ENCODE measurements at regions not wholly inside any gene's neighbourhood (a gene's known extent, or its start where the extent isn't known, plus 50 kb on each side); places are given as distances from the start of the nearest gene placed in this dataset.

DNA sequence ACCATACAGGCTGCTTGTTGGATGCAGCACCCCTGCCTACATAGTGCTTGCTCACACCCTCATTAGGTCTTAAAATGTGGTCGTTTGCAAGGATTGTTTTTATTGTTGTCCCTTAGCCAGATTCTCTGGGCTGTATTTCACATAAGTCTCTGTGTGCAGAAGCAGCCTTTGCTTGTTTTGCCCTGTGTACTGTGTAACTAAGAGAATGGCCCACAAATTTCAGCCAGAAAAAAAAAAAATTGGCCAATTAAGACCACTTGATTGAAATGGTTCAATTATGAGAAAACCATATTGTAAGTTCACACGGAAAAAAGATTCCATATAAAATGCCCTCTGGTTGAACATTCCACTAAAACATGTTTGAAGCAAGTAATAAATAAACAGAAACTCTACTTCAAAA, 377.1 kb upstream of the SOX11 start:
- no peak for DNase-seq

DNA sequence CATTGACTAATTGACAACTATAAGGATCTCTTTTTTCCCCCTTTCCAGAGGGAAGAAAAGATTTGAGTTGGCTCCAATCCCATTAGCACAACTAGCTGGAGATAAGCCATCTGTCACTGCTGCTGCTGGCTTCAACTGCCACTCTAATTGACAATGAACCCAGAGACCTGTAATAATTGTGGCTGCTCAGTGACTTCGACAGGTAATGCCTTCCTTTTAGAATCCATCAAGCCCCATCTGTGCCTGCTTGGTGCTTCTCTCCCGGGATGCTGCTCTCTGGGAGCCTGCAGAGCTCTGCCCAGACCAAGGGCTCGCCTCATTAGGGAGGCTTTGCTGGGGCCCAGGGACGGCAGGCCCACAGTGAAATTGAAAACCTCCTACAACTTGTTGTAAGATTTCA, 376.7 kb upstream of the SOX11 start:
- DNase-seq: peak; percentile 64

GRCh38 chr2:5316001-5316490, 376.1 kb upstream of the SOX11 start:
- DNase-seq: no peak

DNA sequence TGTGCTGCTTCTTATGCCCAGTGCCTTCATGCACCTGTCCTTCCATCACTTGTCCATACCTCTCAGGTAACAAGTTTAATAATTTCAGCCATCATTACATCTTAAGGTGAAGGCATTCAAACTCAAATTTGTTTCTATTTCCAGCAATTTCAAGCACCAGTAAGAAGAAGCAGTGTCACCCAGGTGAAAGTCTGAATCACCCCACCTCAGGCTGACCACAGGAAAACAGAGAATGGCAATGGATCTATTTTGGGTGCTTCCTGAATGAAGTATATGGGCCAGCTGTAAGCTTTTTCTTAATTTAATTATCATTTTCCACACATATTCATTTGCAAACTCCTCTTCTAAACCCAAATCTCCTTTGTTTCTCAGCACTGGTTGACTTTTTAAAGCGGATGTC, 372.7 kb upstream of the SOX11 start:
- no peak for DNase-seq

DNA sequence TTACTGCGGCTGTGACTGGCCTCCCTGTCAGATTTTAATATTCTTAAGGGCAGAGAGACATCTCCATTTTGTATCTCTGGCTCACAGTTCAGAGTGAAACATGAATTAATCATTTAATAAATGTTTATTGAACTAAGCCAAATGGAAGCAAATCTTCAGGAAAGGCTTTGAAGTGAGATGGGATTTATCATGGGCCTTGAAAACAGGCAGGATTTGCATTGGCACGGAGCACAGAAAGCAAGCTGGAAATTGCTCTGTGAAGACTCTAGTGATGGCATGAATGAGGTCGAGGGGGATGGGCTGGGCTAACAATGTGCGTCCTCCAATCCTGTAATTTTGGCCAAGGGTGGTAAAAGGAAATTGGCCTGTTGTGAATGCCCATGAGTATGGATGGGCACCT, 369.8 kb upstream of the SOX11 start:
- DNase-seq: no peak

DNA sequence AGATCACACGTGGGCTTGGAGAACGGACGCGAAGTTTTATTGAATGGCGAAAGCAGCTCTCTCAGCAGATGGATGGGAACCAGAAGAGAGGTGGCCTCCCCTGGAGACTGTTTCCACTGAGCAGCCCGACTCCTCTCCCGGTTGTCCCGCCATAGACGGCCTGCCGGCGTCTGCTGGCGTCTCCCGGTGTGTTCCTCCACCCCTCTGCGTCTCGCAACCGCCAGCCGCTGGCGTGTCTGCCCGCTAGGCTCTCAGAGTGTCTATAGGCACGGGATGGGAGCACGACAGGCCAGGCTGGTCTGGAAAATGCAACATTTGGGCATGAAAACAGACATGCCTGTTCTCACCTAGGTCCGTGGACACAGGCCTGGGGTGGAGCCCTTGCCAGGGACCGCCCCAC, 366.7 kb upstream of the SOX11 start:
- no peak for DNase-seq

DNA sequence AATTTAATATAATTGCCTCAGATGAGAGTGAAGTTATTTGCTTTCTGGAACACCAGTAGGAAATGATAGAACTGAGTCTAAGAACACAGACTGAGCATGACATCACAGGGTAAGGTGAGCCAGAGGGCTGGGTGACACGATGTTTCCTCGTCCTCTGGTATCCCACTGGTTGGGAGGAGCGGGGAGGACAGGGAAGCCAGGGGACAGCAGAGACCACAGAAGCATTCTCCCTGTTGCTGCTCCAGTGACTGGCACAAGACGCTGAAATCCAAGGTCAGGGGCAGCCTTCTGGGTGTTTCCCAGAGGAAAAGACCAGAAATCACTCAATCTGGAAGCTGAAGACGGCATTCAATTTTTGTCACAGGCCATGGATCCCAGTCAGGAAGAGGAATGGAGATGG, 363.4 kb upstream of the SOX11 start:
- DNase-seq: no peak

DNA sequence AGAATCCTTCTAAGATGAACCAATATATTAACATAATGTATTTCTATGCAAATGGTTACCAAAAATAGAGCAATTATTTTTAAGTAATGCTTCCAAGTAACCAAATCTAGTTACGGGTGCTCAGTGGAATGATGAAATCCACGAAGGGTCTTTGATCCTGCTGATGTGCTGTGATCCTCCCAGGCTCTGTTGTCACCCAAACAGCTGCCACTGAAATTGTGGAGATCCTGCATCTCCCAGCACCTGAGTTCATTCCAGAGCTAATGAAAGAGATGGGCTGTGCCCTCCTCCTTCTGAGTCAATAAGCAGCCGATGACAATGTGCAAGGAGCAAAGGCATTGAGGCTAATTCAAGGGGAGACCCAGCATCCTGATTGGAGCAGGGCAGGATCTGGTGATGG, 362.4 kb upstream of the SOX11 start:
- no peak for DNase-seq

GRCh38 chr2:5330961-5331360, 361.2 kb upstream of the SOX11 start:
- no peak for DNase-seq

GRCh38 chr2:5332925-5333324, 359.3 kb upstream of the SOX11 start:
- DNase-seq: no peak

GRCh38 chr2:5339473-5339872, 352.7 kb upstream of the SOX11 start:
- no peak for DNase-seq

- DNase-seq: no peak
Observed at GRCh38 chr2:5343785-5344335, 348.3 kb upstream of the SOX11 start.

DNA sequence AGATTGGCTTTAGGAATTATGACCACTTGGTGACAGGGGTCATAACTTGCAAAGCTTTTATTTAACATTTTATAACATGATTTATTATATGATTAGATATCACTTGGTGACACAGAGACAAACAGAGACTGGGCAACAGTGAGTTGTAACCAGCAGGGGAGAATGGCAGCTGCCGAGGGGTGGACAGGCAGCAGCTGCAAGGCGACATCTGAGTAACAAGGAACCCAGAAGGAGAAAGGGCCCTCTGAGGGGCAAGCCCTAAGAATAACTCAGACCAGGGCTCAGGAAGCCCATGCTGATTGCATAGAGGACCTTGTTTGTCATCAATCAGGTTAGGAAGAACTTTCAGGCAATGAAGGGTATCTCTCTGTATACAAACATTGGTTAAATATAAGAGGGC, 339.9 kb upstream of the SOX11 start:
- DNase-seq: no peak

GRCh38 chr2:5353565-5353964, 338.6 kb upstream of the SOX11 start:
- no peak for DNase-seq

- no peak for DNase-seq
Observed at GRCh38 chr2:5359397-5359796, 332.8 kb upstream of the SOX11 start.

DNA sequence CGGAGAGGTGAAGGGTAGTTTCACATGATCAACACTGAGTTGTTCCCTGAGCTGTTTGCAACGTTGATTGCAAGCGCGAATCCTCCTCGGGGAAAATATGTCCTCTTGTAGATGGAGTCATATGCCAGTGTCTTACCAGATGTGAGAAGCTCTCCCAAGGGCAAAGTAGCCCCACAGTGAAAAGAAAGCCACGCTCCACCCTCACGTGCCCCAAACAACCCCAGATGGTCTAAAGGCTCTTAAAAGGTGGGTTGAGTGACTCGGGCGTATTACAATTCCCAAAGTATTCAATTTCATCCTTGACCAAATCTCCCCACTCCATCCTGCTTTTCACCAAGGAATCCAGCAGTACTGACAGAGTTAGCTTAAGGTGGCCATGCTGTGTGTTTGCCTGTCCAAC, 332.1 kb upstream of the SOX11 start:
- DNase-seq: no peak

GRCh38 chr2:5364361-5364760, 327.8 kb upstream of the SOX11 start:
- no peak for DNase-seq

DNA sequence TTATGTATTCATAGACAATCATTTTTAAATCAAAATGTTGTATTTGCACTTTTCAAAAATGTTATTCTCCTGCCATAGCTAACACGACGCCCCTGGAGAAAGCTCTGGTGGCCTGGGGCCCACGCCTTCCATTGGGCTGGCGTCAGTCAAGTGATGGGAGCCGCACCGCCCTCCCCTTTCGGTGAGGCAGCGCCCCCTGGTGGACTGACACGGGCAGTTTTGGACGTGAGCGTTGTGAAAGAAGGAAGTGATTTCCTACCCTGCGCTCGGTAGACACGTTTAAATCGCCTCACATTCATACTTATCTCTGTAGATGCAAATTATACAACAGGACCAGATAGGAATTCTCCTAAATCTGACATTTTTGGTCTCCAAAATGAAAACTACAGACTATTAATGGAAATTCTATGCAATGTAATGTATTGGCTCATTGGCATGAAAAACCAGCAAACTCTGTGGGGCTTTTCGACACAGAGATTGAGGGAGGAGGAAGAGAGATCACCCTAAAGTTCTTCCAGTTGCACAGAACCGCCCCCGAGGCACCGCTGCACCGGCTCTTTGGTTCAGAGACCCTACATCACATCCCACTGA, 326.2 kb upstream of the SOX11 start:
- peak; percentile 55 for DNase-seq

GRCh38 chr2:5367321-5367720, 324.9 kb upstream of the SOX11 start:
- no peak for DNase-seq

- DNase-seq: peak; percentile 8
Observed at GRCh38 chr2:5368263-5368662, 323.9 kb upstream of the SOX11 start.

GRCh38 chr2:5369510-5369909, 322.7 kb upstream of the SOX11 start:
- no peak for DNase-seq

DNA sequence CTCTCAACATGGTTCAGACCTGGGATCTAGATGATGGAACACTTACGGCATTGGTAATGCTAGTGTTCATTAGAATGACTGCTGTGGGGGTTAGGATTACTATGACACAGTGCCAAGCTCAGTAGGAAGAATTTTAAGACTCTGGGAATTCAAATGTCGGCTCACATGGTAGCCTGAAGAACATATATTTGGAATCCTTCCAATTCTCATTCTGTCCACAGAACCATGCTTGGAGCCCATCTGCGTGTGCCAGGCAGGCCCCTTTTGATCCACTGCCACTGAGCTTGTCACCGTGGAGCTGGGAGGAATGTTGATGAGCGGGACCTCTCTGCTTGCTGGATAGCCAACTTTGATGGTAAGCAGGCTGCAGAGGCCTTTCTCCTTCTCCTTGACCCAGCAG, 322.0 kb upstream of the SOX11 start:
- DNase-seq: no peak

- DNase-seq: no peak
Observed at GRCh38 chr2:5372141-5372540, 320.0 kb upstream of the SOX11 start.

DNA sequence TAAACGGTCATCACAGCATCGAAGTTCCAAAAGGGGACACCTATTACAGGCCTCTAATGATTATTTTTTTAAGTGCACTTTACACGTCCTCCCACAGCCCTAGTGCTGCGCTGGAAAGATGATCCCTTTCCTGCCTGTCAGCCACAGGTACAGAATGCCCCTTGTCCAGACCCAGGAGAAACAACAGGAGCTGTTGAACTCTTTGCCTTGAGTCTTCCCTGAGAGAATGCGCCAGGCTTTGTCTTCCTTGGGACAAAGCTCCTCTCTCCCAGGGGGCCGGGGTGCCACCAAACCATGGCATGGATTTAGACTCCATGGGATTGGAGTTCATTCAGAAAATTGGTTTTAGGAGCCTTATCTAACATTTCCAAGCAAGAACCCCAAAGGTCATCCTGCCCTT, 319.0 kb upstream of the SOX11 start:
- peak; percentile 36 for DNase-seq

DNA sequence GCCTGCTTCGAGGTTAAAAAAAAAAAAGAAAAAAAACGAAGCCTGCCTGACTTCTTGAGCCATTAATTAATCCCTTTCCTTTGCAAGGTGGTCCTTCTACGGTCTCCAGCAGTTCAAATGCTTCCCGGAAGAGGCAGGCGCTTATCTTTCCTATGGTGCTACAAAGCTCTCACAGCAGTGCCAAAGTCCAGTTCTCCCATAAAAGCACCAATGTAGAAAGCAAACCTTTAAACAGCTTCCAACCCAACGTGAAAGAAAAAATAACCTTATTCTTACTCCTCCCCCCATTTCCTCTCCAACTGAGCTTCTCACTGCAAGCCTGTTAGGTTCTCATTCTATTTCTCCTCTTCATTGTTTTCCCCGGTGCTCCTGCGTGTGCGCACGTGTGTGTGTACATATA, 317.4 kb upstream of the SOX11 start:
- DNase-seq: no peak
